ENCODE measurements at regions not wholly inside any gene's neighbourhood (a gene's known extent, or its start where the extent isn't known, plus 50 kb on each side); places are given as distances from the start of the nearest gene placed in this dataset.
"Not testable (repeated sequence)": the region's sequence is repeated elsewhere in the genome, so short reads cannot be mapped to it uniquely, and the experiment has no call there.

GRCh38 chr6:166718516-166718915, 91.5 kb upstream of the RPS6KA2 start:
- DNase-seq: no peak

GRCh38 chr6:166716910-166717617, 90.0 kb upstream of the RPS6KA2 start:
- no peak for DNase-seq

DNA sequence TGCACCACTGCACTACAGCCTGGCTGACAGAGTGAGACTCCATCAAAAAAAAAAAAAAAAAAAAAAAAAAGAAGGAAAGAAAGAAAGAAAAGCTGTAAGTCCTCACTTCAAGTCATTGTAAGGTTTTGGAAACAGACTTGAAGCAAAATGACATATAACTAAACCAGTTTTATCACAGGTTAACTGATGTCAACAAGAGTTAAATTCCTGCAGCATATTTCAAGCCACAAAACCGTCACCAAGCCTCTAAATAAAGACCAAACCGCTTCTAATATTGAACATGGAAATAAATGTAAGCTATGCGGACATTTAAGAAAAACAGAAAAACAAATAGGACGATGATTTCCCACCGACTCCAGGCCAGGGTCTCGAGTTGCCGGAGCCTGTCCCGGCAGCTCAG, 88.9 kb upstream of the RPS6KA2 start:
- no peak for DNase-seq

GRCh38 chr6:166715065-166715464, 88.0 kb upstream of the RPS6KA2 start:
- no peak for DNase-seq

DNA sequence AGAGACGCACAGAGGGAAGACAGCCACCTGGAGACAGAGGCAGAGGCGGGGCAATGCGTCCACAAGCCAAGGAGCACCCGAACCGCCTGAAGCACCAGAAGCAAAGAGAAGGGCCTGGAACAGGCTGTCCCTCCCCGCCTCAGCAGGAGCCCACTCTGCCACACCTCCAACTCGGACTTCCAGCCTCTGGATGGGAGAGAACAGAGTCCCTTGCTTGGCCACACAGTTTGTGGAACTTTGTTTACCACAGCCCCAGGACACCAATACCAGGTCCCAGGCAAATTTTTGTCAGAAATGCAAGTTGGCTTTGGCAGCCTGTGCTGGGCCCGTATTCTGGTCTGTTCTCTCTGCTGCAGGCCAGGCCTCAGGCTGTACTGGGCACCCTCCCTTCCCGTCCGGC, 87.5 kb upstream of the RPS6KA2 start:
- no peak for DNase-seq

GRCh38 chr6:166714187-166714510, 87.1 kb upstream of the RPS6KA2 start:
- no peak for DNase-seq

DNA sequence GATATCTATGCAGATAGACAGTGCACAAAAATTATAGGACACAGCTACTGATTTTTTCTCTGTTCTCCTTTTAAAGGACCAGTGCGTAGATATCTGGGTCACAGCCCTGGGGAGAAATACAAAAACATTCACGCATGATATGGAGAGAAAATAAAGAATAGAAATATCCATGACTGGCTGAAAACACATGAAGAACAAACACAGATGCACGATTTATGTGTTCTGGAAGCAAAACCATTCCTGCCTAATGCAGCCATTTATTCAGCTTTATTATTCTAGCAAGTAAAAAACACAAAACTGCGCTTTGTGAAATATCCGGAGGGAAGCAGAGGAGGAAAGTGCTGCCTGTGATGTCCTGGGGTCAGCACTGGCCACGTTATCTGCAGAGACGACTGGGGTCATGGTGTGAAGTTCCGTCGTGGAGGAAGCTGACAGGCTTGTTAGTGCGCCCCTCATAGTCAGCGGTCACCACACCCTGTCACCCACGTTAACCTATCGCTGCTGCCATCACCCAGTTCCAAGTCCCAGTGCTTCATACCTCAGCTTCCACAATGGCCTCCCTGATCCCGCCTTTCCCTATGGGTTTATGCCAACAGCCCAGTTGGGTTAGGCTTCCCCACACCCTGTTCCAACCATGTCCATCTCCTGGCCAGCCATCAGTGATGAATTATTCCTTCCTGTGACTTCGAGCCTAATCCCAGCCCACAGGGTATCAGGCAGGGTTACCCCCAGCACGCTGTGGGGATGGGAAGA, 86.6 kb upstream of the RPS6KA2 start:
- DNase-seq: no peak

- DNase-seq: no peak
Observed at GRCh38 chr6:166712286-166713228, 85.5 kb upstream of the RPS6KA2 start.

GRCh38 chr6:166710084-166710483, 83.0 kb upstream of the RPS6KA2 start:
- DNase-seq: no peak

GRCh38 chr6:166708460-166708859, 81.4 kb upstream of the RPS6KA2 start:
- DNase-seq: no peak

GRCh38 chr6:166707045-166707444, 80.0 kb upstream of the RPS6KA2 start:
- DNase-seq: peak; percentile 65

GRCh38 chr6:166705069-166705468, 78.0 kb upstream of the RPS6KA2 start:
- DNase-seq: no peak

GRCh38 chr6:166704171-166704570, 77.1 kb upstream of the RPS6KA2 start:
- DNase-seq: no peak

- no peak for DNase-seq
Observed at GRCh38 chr6:166703149-166703710, 76.2 kb upstream of the RPS6KA2 start.

DNA sequence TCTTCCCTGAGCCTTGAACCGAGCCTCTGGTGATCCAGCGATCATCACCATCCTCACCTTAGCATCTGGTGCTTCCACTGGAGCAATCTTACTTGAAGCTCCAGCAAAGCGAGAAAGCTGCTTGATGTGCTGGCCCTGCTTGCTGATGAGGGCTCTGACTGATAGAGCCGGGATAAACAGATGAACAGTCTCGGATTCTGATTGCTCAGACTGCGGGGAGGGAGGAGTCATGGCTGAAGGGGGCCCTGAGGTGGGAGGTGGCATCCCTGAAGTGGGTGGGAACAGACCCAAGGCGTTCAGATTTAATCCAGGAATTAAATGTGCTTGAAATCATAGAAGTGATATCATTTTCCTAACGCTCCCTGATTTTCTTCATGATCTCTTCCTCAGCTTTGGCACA, 74.4 kb upstream of the RPS6KA2 start:
- not testable (repeated sequence) for DNase-seq

DNA sequence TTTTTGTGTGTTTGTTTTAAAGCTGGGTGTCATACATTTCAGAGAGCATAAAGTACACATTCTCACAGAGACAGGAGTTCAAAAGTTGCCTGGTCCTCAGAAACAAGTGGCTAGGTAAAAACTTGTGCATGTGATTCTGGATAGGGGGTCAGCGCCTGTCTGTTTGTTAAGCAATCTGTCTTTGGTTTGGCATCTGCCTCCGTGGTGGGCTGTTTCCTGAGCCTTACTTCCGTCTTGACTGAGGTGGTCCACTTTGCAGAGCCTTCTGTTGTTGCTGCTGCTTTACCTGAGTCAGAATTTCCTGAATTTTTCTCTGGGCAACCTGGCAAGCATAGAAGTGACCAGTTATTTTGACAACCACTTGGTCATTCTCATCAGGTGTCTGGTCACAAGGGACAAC, 73.8 kb upstream of the RPS6KA2 start:
- not testable (repeated sequence) for DNase-seq

GRCh38 chr6:166697113-166697512, 70.1 kb upstream of the RPS6KA2 start:
- peak; percentile 61 for DNase-seq

DNA sequence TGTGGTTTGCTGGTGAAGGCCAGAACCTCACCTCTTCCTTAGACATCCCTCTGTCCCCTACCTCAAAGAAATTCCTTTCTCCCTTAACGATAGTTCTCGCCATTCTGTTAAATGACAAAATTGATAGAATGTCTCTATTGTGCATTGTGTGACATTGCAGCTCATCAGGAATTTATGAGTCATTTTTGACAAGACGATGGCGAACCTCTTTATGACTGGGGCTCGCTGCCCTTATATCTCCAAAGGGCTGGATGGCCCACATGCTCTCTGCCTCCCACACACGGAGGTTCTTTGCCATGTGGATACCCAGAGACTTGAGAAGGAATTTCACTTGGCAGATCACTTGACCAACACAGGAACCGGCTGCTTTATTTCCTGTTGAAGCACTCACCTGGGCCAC, 66.8 kb upstream of the RPS6KA2 start:
- no peak for DNase-seq

DNA sequence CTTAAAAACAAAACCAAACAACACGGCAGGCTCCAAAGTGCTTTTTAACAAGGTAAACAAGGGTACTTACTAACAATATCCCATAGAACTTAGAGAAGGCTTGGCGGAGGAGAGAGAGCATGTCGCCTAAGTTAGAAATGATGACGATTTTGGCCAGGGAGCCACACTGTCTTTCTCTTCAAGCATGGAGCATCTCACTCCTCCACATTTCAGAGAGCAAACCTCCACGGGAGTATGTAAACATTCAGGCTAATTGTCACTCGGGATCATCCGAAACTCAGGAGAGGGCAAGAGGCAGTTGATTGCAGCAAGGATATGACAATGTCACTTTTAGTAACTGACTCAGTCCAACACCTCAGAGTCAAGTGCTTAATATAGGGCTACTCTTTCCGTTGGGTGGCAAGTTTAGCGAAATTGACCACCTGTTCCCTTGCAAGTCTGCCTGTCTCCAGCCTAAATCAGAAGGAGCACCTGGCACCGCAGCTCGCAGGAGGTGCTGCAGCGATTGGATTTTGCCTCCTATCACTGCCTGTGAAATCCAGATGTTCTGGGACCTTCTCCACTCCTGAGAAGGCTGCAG, 65.8 kb upstream of the RPS6KA2 start:
- DNase-seq: no peak

DNA sequence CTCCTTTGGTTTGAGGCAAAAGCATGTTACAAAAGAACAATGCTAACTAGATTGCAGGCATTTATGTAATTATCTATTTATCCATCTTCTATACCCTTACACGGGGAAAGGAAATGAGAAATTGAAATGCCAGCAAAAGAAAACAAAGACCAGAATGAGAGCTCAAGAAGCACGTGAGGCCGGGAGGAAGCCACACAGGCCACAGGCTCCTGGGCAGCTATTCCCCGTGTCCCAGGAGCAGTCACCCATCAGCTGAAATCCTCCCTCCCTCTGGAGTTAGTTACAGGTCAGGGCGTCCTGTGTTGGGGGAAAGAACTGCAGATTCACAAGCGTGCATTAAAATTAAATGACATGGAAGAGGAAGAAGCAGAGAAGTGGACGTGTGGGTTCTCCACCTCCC, 64.7 kb upstream of the RPS6KA2 start:
- no peak for DNase-seq

GRCh38 chr6:166691199-166691598, 64.1 kb upstream of the RPS6KA2 start:
- no peak for DNase-seq

GRCh38 chr6:166689687-166690086, 62.6 kb upstream of the RPS6KA2 start:
- DNase-seq: no peak

GRCh38 chr6:166688901-166689300, 61.9 kb upstream of the RPS6KA2 start:
- no peak for DNase-seq

All from MV-4-11 (cell line).